Bronchial epithelial cell (primary cell): ENCODE measurements at regions not wholly inside any gene's neighbourhood (a gene's known extent, or its start where the extent isn't known, plus 50 kb on each side); places are given as distances from the start of the nearest gene placed in this dataset.
"Not testable (repeated sequence)": the region's sequence is repeated elsewhere in the genome, so short reads cannot be mapped to it uniquely, and the experiment has no call there.

Experiments
- DNase-seq: peaks from one replicate; pipeline ENCODE4 v3.0.0-alpha.2; 2010; ENCODE audit warnings: low read depth
- FAIRE-seq: peaks from 2 replicates; lab custom pipeline; 2011; peaks lifted over from hg19 to GRCh38; lab: Jason Lieb, UNC
- H3K27me3 ChIP-seq: 2 replicates; pipeline ENCODE4 v1.5.1; 2011; ENCODE audit warnings: low read length; ENCODE audit not compliant: control insufficient read depth, insufficient read depth
- H3K36me3 ChIP-seq: 2 replicates; pipeline ENCODE4 v1.5.1; 2011; ENCODE audit warnings: low read length; ENCODE audit not compliant: control insufficient read depth, insufficient read depth
- H3K4me3 ChIP-seq: 2 replicates; pipeline ENCODE4 v1.5.1; 2011; ENCODE audit warnings: mild to moderate bottlenecking, low read depth, low read length, control low read depth
- CTCF ChIP-seq: IDR thresholded peaks from 2 replicates; pipeline ENCODE4 v1.5.1; 2011; ENCODE audit warnings: mild to moderate bottlenecking, moderate library complexity, low read length, control low read depth, inconsistent platforms; ENCODE audit not compliant: insufficient read depth, severe bottlenecking

GRCh38 chr6:91895599-91896285, 1308.9 kb upstream of the MAP3K7 start:
- Histone ChIP-seq H3K36me3 (no peaks in the 10 kb centered on the region), H3K4me3 (no peak overlapping the region), H3K27me3 (no peaks in the 10 kb centered on the region)
- no peak for FAIRE-seq
- no peak for DNase-seq
- no peak for TF ChIP-seq CTCF

- Histone ChIP-seq H3K36me3 (no peaks in the 10 kb centered on the region), H3K4me3 (no peak overlapping the region), H3K27me3 (no peaks in the 10 kb centered on the region)
- FAIRE-seq (no peak), DNase-seq (no peak)
- no peak for TF ChIP-seq CTCF
These were observed 1299.4 kb upstream of the MAP3K7 start for GRCh38 chr6:91886183-91886795.

- not testable (repeated sequence) for DNase-seq, H3K4me3 ChIP-seq, FAIRE-seq, H3K27me3 ChIP-seq, H3K36me3 ChIP-seq
These were observed 1294.9 kb upstream of the MAP3K7 start for GRCh38 chr6:91881791-91882190.

- DNase-seq (no peak), FAIRE-seq (no peak)
- Histone ChIP-seq H3K27me3 (no peaks in the 10 kb centered on the region), H3K36me3 (no peaks in the 10 kb centered on the region), H3K4me3 (no peak overlapping the region)
- TF ChIP-seq CTCF, result no peak
These were observed 1292.6 kb upstream of the MAP3K7 start for GRCh38 chr6:91879386-91879995.

- DNase-seq (no peak), FAIRE-seq (no peak)
- TF ChIP-seq CTCF, result no peak
These were observed 1291.1 kb upstream of the MAP3K7 start for GRCh38 chr6:91877994-91878393.

GRCh38 chr6:91874971-91875370, 1288.1 kb upstream of the MAP3K7 start:
- TF ChIP-seq CTCF, result no peak
- Histone ChIP-seq H3K4me3 (no peak overlapping the region), H3K36me3 (no peaks in the 10 kb centered on the region), H3K27me3 (no peaks in the 10 kb centered on the region)
- FAIRE-seq (no peak), DNase-seq (no peak)

More at GRCh38 chr6:91877994-91878393, 1291.1 kb upstream of the MAP3K7 start:
- no peaks in the 10 kb centered on the region for H3K36me3 ChIP-seq
- H3K4me3 ChIP-seq, result no peak overlapping the region
- no peaks in the 10 kb centered on the region for H3K27me3 ChIP-seq
